Activated T-helper 2 cell treated with anti-CD3 and anti-CD28 coated beads, Interferon-gamma antibody, Interleukin-2, Interleukin-4, amounts not matched to agents 10 μg/mL and 5 μg/mL and 100 μg/mL, durations not matched to agents 14 hours and 24 hours and 36 hours (primary cell): ENCODE measurements at regions not wholly inside any gene's neighbourhood (a gene's known extent, or its start where the extent isn't known, plus 50 kb on each side); places are given as distances from the start of the nearest gene placed in this dataset.
"Not testable (repeated sequence)": the region's sequence is repeated elsewhere in the genome, so short reads cannot be mapped to it uniquely, and the experiment has no call there.

Experiments
- DNase-seq: peaks from one replicate; pipeline ENCODE4 v3.0.0; 2021; ENCODE audit warnings: low spot score
- H3K27ac Mint-ChIP-seq: one replicate; pipeline ENCODE4 v1.8.0; 2021; ENCODE audit warnings: mixed read lengths
- H3K27me3 Mint-ChIP-seq: one replicate; pipeline ENCODE4 v1.8.0; 2021; ENCODE audit warnings: low read depth, mixed read lengths
- H3K36me3 Mint-ChIP-seq: one replicate; pipeline ENCODE4 v1.8.0; 2021; ENCODE audit warnings: low read depth, mixed read lengths
- H3K4me1 Mint-ChIP-seq: one replicate; pipeline ENCODE4 v1.8.0; 2021; ENCODE audit warnings: low read depth, mixed read lengths
- H3K4me3 Mint-ChIP-seq: one replicate; pipeline ENCODE4 v1.8.0; 2021; ENCODE audit warnings: low read depth, mild to moderate bottlenecking, moderate library complexity, mixed read lengths
- H3K9me3 Mint-ChIP-seq: one replicate; pipeline ENCODE4 v1.8.0; 2021; ENCODE audit warnings: mixed read lengths
- intact Hi-C: fragments of 100-400 bp; cut with micrococcal nuclease; formaldehyde crosslinking; loops from one replicate; pipeline ENCODE4 v1.15.1; 2023

- H3K4me1 Mint-ChIP-seq = peaks cover 22% of the 10 kb centered on the region
- DNase-seq = no peak
- H3K9me3 Mint-ChIP-seq = peaks cover 23% of the 10 kb centered on the region
- peaks cover 10% of the 10 kb centered on the region for H3K36me3 Mint-ChIP-seq
- H3K27me3 Mint-ChIP-seq = no peaks in the 10 kb centered on the region
- intact Hi-C loops = loop anchor here (5.0 kb wide), 4 partner anchors 46 to 216 kb away; no protein-coding TSS in a partner anchor
- H3K27ac Mint-ChIP-seq = peak overlapping the region; percentile 86
- no peak overlapping the region for H3K4me3 Mint-ChIP-seq
Observed at GRCh38 chrX:13168269-13168668, 123.8 kb upstream of the FAM9C start.

DNA sequence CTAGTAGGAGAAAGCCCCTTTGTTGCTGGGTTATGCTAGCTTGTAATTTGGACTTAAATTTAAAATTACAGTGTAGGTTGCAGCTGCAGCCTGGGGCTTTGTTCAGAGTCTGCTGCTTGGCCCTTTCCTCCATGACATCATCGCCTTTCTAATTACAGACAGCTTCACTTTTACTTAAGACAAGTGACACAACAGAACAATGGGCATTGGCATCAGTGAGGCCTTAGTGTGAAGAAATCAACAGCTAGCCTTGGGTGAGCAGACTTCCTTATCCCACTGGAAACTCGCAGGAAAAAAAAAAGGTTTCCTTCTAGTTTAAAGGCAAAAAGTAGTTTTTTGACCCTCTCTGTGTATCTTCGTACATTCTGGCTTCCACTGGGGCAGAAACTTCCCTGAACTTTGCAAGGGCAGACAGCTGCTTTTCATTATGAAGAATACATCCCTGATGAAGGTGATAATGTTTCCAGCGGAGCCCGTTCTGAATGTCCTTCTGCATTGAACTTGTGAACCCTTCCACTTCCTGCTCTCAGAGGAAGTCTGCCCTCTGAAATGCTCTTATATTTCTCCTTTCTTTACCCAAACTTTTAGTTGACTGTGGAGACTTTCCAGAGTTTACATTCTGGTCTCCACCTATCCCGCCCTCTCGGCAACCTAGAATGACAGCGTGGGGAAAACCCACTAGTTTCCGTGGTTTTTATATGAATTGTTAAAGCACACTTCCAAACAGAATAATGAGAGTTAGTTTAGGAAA lies 123.2 kb upstream of the FAM9C start:
- intact Hi-C loops = loop anchor here (5.0 kb wide), 4 partner anchors 45 to 215 kb away; no protein-coding TSS in a partner anchor
- H3K27ac Mint-ChIP-seq = peak overlapping the region; percentile 86
- peaks cover 22% of the 10 kb centered on the region for H3K4me1 Mint-ChIP-seq
- H3K9me3 Mint-ChIP-seq = peaks cover 23% of the 10 kb centered on the region
- peak overlapping the region; percentile 17 for H3K4me3 Mint-ChIP-seq
- no peaks in the 10 kb centered on the region for H3K27me3 Mint-ChIP-seq
- H3K36me3 Mint-ChIP-seq = peaks cover 10% of the 10 kb centered on the region
- no peak for DNase-seq

DNA sequence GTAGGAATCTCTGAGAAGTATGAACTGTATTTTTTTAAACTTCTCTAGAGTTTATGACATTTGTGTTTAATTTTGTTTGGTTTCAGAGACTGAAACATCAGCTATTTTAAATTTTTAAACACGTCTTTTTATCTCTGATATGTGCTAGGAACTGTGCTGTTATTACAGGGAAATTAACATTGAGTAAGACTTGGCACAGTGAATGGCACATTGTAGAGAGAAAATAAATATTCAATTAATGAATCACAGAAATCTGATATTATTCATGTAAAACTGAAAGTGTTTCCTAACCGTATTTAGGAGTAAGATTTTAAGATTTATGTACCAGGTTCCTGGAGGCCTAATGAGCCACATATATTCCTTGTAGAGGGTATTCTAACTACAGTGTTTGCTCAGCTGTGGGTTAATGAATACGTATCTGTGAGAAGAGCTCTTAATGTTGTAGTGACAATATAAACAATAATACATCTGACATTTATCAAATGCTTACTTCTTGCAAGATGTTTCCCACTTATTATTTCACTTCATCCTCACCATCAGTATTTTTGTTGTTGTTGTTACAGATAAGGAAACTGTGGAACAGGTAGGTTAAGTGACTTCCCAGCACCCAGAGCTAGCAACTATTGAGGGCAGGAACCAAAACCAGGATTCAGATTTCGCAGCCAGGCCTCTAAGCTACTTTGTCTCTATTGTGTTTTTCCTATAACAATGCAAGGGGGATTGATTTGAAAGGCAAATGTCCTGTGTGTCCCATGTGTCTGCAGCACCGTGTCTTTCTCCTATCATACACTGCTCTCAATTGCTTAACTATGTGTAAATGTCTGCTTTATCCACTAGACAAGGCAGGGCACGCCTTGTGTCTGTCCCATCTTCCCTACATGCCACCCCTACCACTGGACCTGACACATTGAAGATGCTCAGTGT lies 121.1 kb upstream of the FAM9C start:
- DNase-seq = no peak
- Mint-ChIP-seq H3K27ac (peak overlapping the region; percentile 17), H3K27me3 (no peaks in the 10 kb centered on the region), H3K36me3 (peaks cover 10% of the 10 kb centered on the region), H3K4me3 (no peak overlapping the region), H3K4me1 (peaks cover 22% of the 10 kb centered on the region), H3K9me3 (peaks cover 17% of the 10 kb centered on the region)
- intact Hi-C loops = loop anchor here (5.0 kb wide), 4 partner anchors 43 to 213 kb away; no protein-coding TSS in a partner anchor

DNA sequence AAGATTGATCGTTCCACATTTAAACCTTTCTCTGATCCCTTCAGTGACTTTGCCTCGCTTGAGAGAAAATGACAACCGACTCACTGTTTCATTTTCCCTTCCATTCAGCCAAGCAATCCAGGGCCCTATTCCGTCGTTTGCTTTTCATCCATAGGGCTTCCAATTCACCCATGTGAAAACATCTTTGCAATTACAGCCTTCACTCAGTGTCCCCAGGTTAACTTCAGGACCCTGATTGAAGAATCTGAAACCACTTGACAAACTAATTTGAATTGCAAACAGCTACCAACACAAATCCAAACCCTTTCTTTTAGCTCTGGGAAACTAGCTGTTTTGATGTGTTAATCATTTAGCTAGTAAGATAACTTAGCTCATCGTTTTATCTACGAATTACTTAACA lies 120.2 kb upstream of the FAM9C start:
- Mint-ChIP-seq H3K27me3 (no peaks in the 10 kb centered on the region), H3K4me1 (peaks cover 22% of the 10 kb centered on the region), H3K4me3 (no peak overlapping the region), H3K9me3 (peaks cover 13% of the 10 kb centered on the region), H3K27ac (no peak overlapping the region), H3K36me3 (peaks cover 10% of the 10 kb centered on the region)
- no peak for DNase-seq
- intact Hi-C loops = loop anchor here (5.0 kb wide), 4 partner anchors 42 to 212 kb away; no protein-coding TSS in a partner anchor

GRCh38 chrX:13162772-13163410 lies 118.5 kb upstream of the FAM9C start:
- Mint-ChIP-seq H3K27me3 (no peaks in the 10 kb centered on the region), H3K27ac (no peak overlapping the region), H3K4me3 (no peak overlapping the region), H3K36me3 (peaks cover 3% of the 10 kb centered on the region), H3K9me3 (peaks cover 3% of the 10 kb centered on the region), H3K4me1 (peaks cover 11% of the 10 kb centered on the region)
- intact Hi-C loops = no loop called here
- no peak for DNase-seq

DNA sequence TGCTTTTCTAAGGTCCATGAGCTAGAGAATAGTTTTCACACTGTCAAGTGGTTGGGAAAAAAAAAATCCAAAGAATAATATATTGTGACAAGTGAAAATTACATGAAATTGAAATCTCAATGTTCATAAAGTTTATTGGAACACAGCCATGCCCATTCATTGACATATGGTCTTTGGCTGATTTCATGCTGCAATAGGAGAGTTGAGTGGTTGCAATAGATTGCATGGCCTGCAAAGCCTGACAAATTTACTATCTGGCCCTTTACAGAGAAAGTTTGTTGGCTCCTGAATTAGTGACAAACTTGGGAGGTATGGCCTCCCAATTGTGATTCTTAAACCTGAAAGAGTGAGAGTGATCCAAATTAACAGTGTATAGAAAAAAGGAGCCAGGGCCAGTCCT lies 115.5 kb upstream of the FAM9C start:
- intact Hi-C loops = no loop called here
- DNase-seq = no peak
- no peaks in the 10 kb centered on the region for H3K36me3 Mint-ChIP-seq
- peaks cover 6% of the 10 kb centered on the region for H3K9me3 Mint-ChIP-seq
- no peak overlapping the region for H3K27ac Mint-ChIP-seq
- H3K4me1 Mint-ChIP-seq = no peaks in the 10 kb centered on the region
- H3K4me3 Mint-ChIP-seq = no peak overlapping the region
- no peaks in the 10 kb centered on the region for H3K27me3 Mint-ChIP-seq

DNA sequence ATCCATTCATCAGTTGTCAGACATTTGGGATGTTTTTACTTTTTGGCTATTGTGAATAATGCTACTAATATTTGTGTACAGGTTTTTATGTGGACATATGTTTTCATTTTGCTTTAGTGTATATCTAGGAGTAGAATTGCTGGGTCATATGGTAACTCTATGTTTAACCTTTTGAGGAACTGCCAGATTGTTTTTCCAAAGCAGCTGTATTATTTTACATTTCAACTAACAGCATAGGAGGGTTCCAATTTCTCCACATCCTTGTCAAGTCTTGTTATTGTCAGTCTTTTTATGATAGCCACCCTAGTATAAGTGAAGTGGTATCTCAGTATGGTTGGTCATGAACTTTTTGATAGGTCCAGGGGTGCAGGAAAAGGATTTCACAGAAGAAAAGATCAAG lies 114.5 kb upstream of the FAM9C start:
- Mint-ChIP-seq H3K27ac (no peak overlapping the region), H3K27me3 (no peaks in the 10 kb centered on the region), H3K9me3 (peaks cover 15% of the 10 kb centered on the region), H3K4me3 (no peak overlapping the region), H3K36me3 (peaks cover 5% of the 10 kb centered on the region), H3K4me1 (peaks cover 2% of the 10 kb centered on the region)
- intact Hi-C loops = no loop called here
- DNase-seq = no peak

- intact Hi-C loops, H3K27ac Mint-ChIP-seq: not testable (repeated sequence)
Observed at GRCh38 chrX:13155550-13155949, 111.1 kb upstream of the FAM9C start.

GRCh38 chrX:13153796-13154195 lies 109.4 kb upstream of the FAM9C start:
- Mint-ChIP-seq H3K4me1 (peaks cover 15% of the 10 kb centered on the region), H3K4me3 (no peak overlapping the region), H3K36me3 (peaks cover 11% of the 10 kb centered on the region), H3K27me3 (no peaks in the 10 kb centered on the region), H3K9me3 (peaks cover 24% of the 10 kb centered on the region), H3K27ac (no peak overlapping the region)
- DNase-seq = no peak
- intact Hi-C loops = loop anchor here (5.0 kb wide), 1 partner anchor 61 kb away; no protein-coding TSS in a partner anchor

More at GRCh38 chrX:13155550-13155949, 111.1 kb upstream of the FAM9C start:
- Mint-ChIP-seq H3K36me3 (peaks cover 11% of the 10 kb centered on the region), H3K4me1 (peaks cover 15% of the 10 kb centered on the region), H3K9me3 (peaks cover 24% of the 10 kb centered on the region)
- not testable (repeated sequence) for H3K4me3 Mint-ChIP-seq, DNase-seq, H3K27me3 Mint-ChIP-seq

DNA sequence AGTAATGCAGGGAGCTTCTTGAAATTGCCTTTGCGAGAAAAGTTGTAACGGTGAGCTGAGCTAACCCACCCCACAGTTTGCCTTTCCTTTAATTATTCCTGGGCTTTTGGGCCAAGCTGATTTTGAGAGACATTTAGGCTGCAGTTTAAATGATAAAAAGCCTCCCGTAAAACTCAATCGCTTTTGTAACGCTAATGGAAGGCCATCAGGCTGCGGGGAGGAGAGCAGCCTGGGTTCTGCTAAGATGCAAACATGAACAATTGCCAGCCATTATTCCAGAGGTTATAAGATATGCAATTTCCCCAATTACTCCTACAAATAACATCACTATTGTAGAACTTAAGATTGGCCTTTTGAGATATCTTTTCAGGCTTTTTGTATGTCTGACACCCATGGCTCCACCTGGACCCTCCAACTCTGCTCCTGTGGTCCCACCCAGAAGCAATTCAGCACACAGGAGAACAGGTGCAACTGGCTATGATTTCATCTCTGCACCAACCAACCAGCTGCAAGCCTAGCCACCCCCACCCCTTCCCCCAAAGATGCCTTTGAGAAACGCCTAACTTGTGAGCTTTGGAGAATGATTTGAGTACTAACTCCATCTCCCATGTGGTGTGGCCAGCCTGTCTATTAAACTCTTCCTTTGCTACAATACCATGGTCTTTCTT lies 108.2 kb upstream of the FAM9C start:
- intact Hi-C loops = loop anchor here (5.0 kb wide), 1 partner anchor 60 kb away; no protein-coding TSS in a partner anchor

GRCh38 chrX:13151828-13152517 lies 107.6 kb upstream of the FAM9C start:
- H3K27me3 Mint-ChIP-seq = no peaks in the 10 kb centered on the region
- H3K36me3 Mint-ChIP-seq = peaks cover 11% of the 10 kb centered on the region
- intact Hi-C loops = loop anchor here (5.0 kb wide), 1 partner anchor 60 kb away; no protein-coding TSS in a partner anchor
- peak; percentile 48 for DNase-seq
- peak overlapping the region; percentile 58 for H3K27ac Mint-ChIP-seq
- peaks cover 34% of the 10 kb centered on the region for H3K9me3 Mint-ChIP-seq
- peaks cover 22% of the 10 kb centered on the region for H3K4me1 Mint-ChIP-seq
- no peak overlapping the region for H3K4me3 Mint-ChIP-seq

More for the DNA sequence above, 108.2 kb upstream of the FAM9C start:
- no peak for DNase-seq
- Mint-ChIP-seq H3K4me3 (no peak overlapping the region), H3K27me3 (no peaks in the 10 kb centered on the region), H3K27ac (peak overlapping the region; percentile 58), H3K9me3 (peaks cover 28% of the 10 kb centered on the region), H3K36me3 (peaks cover 11% of the 10 kb centered on the region), H3K4me1 (peaks cover 22% of the 10 kb centered on the region)
